A549 (cell line): ENCODE measurements at regions not wholly inside any gene's neighbourhood (a gene's known extent, or its start where the extent isn't known, plus 50 kb on each side); places are given as distances from the start of the nearest gene placed in this dataset.

ENCODE experiments used
- ATAC-seq, 2 experiments: fragments of 200-7000 bp in 1 of 2; fragments of >200 bp in 1 of 2; cut with Nextera tagmentation in 1 of 2; cut with Tn5 transposase in 1 of 2; 3 replicates each; pipeline versions ENCODE4 v1.8.0 to v1.9.1; 2018 to 2020; ENCODE audit warnings: mild to moderate bottlenecking in 1 of 2, moderate library complexity in 1 of 2
- CTCF ChIA-PET: fragments of 300-600 bp; sonication (Branson Sonifier 250); formaldehyde crosslinking; extraction: SDS; loops from one replicate; lab custom pipeline; 2021; ENCODE audit warnings: antibody characterized with exemption, inconsistent platforms; lab: Yijun Ruan, JAX
- POLR2A ChIA-PET: fragments of 350-600 bp; formaldehyde crosslinking; extraction: SDS; loops from one replicate; lab custom pipeline; 2021; ENCODE audit warnings: antibody characterized with exemption, inconsistent platforms; lab: Yijun Ruan, JAX
- DNase-seq, 2 experiments: peaks; one replicate each; pipeline versions ENCODE4 v3.0.0 to v3.0.0-alpha.2; 2011 to 2016; ENCODE audit warnings: low read depth in 1 of 2, low spot score in 1 of 2
- FAIRE-seq: peaks from 2 replicates; lab custom pipeline; 2011; peaks lifted over from hg19 to GRCh38; lab: Jason Lieb, UNC
- H3K27ac ChIP-seq, 2 experiments: fragments of >200 bp; sonication (Bioruptor Twin); formaldehyde crosslinking; 3 replicates each; pipeline ENCODE4 v1.5.1; 2016 to 2017
- H3K4me1 ChIP-seq: fragments of >200 bp; sonication (Bioruptor Twin); formaldehyde crosslinking; 3 replicates; pipeline ENCODE4 v1.6.1; 2016
- H3K4me2 ChIP-seq: fragments of >200 bp; sonication (Bioruptor Twin); formaldehyde crosslinking; 3 replicates; pipeline ENCODE4 v1.6.1; 2016
- H3K4me3 ChIP-seq: fragments of >200 bp; sonication (Bioruptor Twin); formaldehyde crosslinking; 3 replicates; pipeline ENCODE4 v1.5.1; 2016
- H3K9me3 ChIP-seq: fragments of >200 bp; sonication (Bioruptor Twin); formaldehyde crosslinking; 3 replicates; pipeline ENCODE4 v1.6.1; 2016
- BHLHE40 ChIP-seq: IDR thresholded peaks from 2 replicates; pipeline ENCODE4 v1.6.1; 2012; ENCODE audit warnings: low read depth, low read length, inconsistent platforms
- CBX2 ChIP-seq: fragments of 200-600 bp; sonication (generic); IDR thresholded peaks from 2 replicates; pipeline ENCODE4 v1.6.1; 2016; ENCODE audit warnings: low read depth, mild to moderate bottlenecking, borderline replicate concordance
- CBX8 ChIP-seq: fragments of 200-600 bp; sonication (generic); IDR thresholded peaks from 2 replicates; pipeline ENCODE4 v1.6.1; 2016
- CHD2 ChIP-seq: fragments of 150-350 bp; IDR thresholded peaks from 2 replicates; pipeline ENCODE4 v1.6.1; 2014; ENCODE audit warnings: low read length; ENCODE audit not compliant: partially characterized antibody
- CHD4 ChIP-seq: fragments of 200-600 bp; sonication (generic); IDR thresholded peaks from 2 replicates; pipeline ENCODE4 v1.6.1; 2016; ENCODE audit warnings: antibody characterized with exemption, mild to moderate bottlenecking, borderline replicate concordance
- CTCF ChIP-seq: fragments of >200 bp; sonication (Bioruptor Twin); formaldehyde crosslinking; IDR thresholded peaks from 3 replicates; pipeline ENCODE4 v1.5.1; 2016
- FOSB ChIP-seq: fragments of 250-450 bp; sonication (Bioruptor Pico); IDR thresholded peaks from 2 replicates; pipeline ENCODE4 v1.5.0; 2020; ENCODE audit warnings: mild to moderate bottlenecking, moderate library complexity
- GATA3 ChIP-seq: IDR thresholded peaks from 2 replicates; pipeline ENCODE4 v1.6.1; 2012; ENCODE audit warnings: borderline replicate concordance
- HES2 ChIP-seq: fragments of >200 bp; sonication (Bioruptor Twin); formaldehyde crosslinking; IDR thresholded peaks from 2 replicates; pipeline ENCODE4 v1.6.1; 2016
- HEYL ChIP-seq: fragments of 250-450 bp; sonication (Bioruptor Pico); IDR thresholded peaks from 2 replicates; pipeline ENCODE4 v1.8.0; 2021; ENCODE audit warnings: mild to moderate bottlenecking, moderate library complexity
- HMGXB4 ChIP-seq: fragments of 250-450 bp; sonication (Bioruptor Pico); IDR thresholded peaks from 2 replicates; pipeline ENCODE4 v1.5.0; 2021; ENCODE audit warnings: mild to moderate bottlenecking, moderate library complexity, borderline replicate concordance
- HOXA7 ChIP-seq: fragments of 250-450 bp; sonication (Bioruptor Pico); IDR thresholded peaks from 2 replicates; pipeline ENCODE4 v1.5.0; 2020; ENCODE audit warnings: mild to moderate bottlenecking, moderate library complexity
- HOXB13 ChIP-seq: fragments of 250-450 bp; sonication (Bioruptor Pico); IDR thresholded peaks from 2 replicates; pipeline ENCODE4 v1.5.0; 2020; ENCODE audit warnings: low read depth, mild to moderate bottlenecking, moderate library complexity
- JUN ChIP-seq, 2 experiments: fragments of >200 bp; sonication (Bioruptor Twin); formaldehyde crosslinking; IDR thresholded peaks; 2 replicates in 1 of 2; 3 replicates in 1 of 2; pipeline ENCODE4 v1.6.1; 2016 to 2017
- JUNB ChIP-seq: fragments of >200 bp; sonication (Bioruptor Twin); formaldehyde crosslinking; IDR thresholded peaks from 2 replicates; pipeline ENCODE4 v1.6.1; 2016
- KDM1A ChIP-seq: fragments of 200-600 bp; sonication (generic); IDR thresholded peaks from 2 replicates; pipeline ENCODE4 v1.6.1; 2016; ENCODE audit warnings: low read depth, mild to moderate bottlenecking
- KDM5A ChIP-seq: fragments of 200-600 bp; sonication (generic); IDR thresholded peaks from 2 replicates; pipeline ENCODE4 v1.6.1; 2016; ENCODE audit warnings: antibody characterized with exemption, mild to moderate bottlenecking
- MAFK ChIP-seq: fragments of 450-650 bp; IDR thresholded peaks from 2 replicates; pipeline ENCODE4 v1.6.1; 2014; ENCODE audit not compliant: partially characterized antibody
- MAX ChIP-seq: IDR thresholded peaks from 2 replicates; pipeline ENCODE4 v1.6.1; 2012
- NPAS2 ChIP-seq: fragments of 250-450 bp; sonication (Bioruptor Pico); IDR thresholded peaks from 2 replicates; pipeline ENCODE4 v1.8.0; 2022; ENCODE audit warnings: mild to moderate bottlenecking, moderate library complexity, borderline replicate concordance
- NR3C1 ChIP-seq: fragments of >200 bp; sonication (Bioruptor Twin); formaldehyde crosslinking; IDR thresholded peaks from 3 replicates; pipeline ENCODE4 v1.6.1; 2017
- PHF8 ChIP-seq: fragments of 200-600 bp; sonication (generic); IDR thresholded peaks from 2 replicates; pipeline ENCODE4 v1.6.1; 2016; ENCODE audit warnings: low read depth, mild to moderate bottlenecking, antibody characterized with exemption, moderate library complexity, borderline replicate concordance
- POLR2A ChIP-seq: IDR thresholded peaks from 2 replicates; pipeline ENCODE4 v1.6.1; 2012; ENCODE audit warnings: mild to moderate bottlenecking, low read length
- RAD21 ChIP-seq, 2 experiments: fragments of >200 bp in 1 of 2; sonication (Bioruptor Twin) in 1 of 2; formaldehyde crosslinking in 1 of 2; IDR thresholded peaks in 1 of 2; conservative IDR thresholded peaks in 1 of 2; 2 replicates in 1 of 2; 3 replicates in 1 of 2; pipeline ENCODE4 v1.6.1; 2012 to 2018; ENCODE audit warnings: inconsistent platforms in 1 of 2
- RNF2 ChIP-seq: fragments of 200-600 bp; sonication (generic); IDR thresholded peaks from 2 replicates; pipeline ENCODE4 v1.6.1; 2016; ENCODE audit warnings: low read depth, mild to moderate bottlenecking, antibody characterized with exemption, moderate library complexity, borderline replicate concordance
- ZC3H11A ChIP-seq: fragments of 450-650 bp; IDR thresholded peaks from 2 replicates; pipeline ENCODE4 v1.6.1; 2014; ENCODE audit warnings: antibody characterized with exemption, mild to moderate bottlenecking
- ZFP36 ChIP-seq: fragments of 450-650 bp; IDR thresholded peaks from 2 replicates; pipeline ENCODE4 v1.6.1; 2014; ENCODE audit warnings: borderline replicate concordance; ENCODE audit not compliant: partially characterized antibody
- ZNF302 ChIP-seq: fragments of 250-450 bp; sonication (Bioruptor Pico); IDR thresholded peaks from 2 replicates; pipeline ENCODE4 v1.9.0; 2021; ENCODE audit warnings: inconsistent platforms, mild to moderate bottlenecking, moderate library complexity
- WGBS: methylation state at CpG from one replicate; pipeline ENCODE4 v1.1.6; 2017; ENCODE audit errors: missing lambda C conversion rate; 5-methylcytosine and 5-hydroxymethylcytosine counted together

- WGBS: 81% methylated on average over 2 of the region's 2 CpGs
- ATAC-seq: no peak
- H3K4me2 ChIP-seq: no peak overlapping the region
- CTCF ChIA-PET: interaction anchor here (1.0 kb wide), 1 partner anchor 23 kb away, joined by 3 read pairs; no protein-coding TSS in a partner anchor
- no peak overlapping the region for H3K4me3 ChIP-seq
- no peaks in the 10 kb centered on the region for H3K9me3 ChIP-seq
- POLR2A ChIA-PET: no interaction called here
- H3K27ac ChIP-seq: no peak overlapping the region
- no peak for FAIRE-seq
- DNase-seq: no peak
- TF ChIP-seq HES2: no peak
- no peak for TF ChIP-seq POLR2A
- TF ChIP-seq KDM1A: no peak
- no peak for TF ChIP-seq MAX
- no peak for TF ChIP-seq JUN (IDR thresholded peaks at IDR 0.05)
- no peak for TF ChIP-seq RNF2
- TF ChIP-seq GATA3: no peak
- no peak for TF ChIP-seq ZFP36
- no peak for TF ChIP-seq CTCF
- no peaks in the 10 kb centered on the region for H3K4me1 ChIP-seq
These were observed 466.1 kb downstream of the GPAT3 start for GRCh38 chr4:84001876-84002569.

- ChIA-PET POLR2A (no interaction called here), CTCF (interaction anchor here (0.6 kb wide), 1 partner anchor 508 kb away, joined by 3 read pairs; no protein-coding TSS in a partner anchor)
- no peak overlapping the region for H3K4me2 ChIP-seq
- DNase-seq: no peak
- no peak overlapping the region for H3K4me3 ChIP-seq
- TF ChIP-seq HES2 (no peak), POLR2A (no peak), NR3C1 (no peak), CBX8 (no peak), ZC3H11A (no peak), HEYL (CRISPR knock-in tag) (no peak)
- H3K4me1 ChIP-seq: no peaks in the 10 kb centered on the region
- no peak for ATAC-seq
- no peak overlapping the region for H3K27ac ChIP-seq
- WGBS: 60% methylated on average over 3 of the region's 3 CpGs
- no peaks in the 10 kb centered on the region for H3K9me3 ChIP-seq
- FAIRE-seq: no peak
These were observed 460.3 kb downstream of the GPAT3 start for GRCh38 chr4:83996254-83996653.

- CTCF ChIA-PET: no interaction called here
- no peak for ATAC-seq
These were observed 457.9 kb downstream of the GPAT3 start for GRCh38 chr4:83993774-83994173.

More at GRCh38 chr4:83993774-83994173, 457.9 kb downstream of the GPAT3 start:
- TF ChIP-seq KDM5A (no peak), RNF2 (no peak), POLR2A (no peak), CHD2 (no peak), HOXB13 (no peak), KDM1A (no peak), RAD21 (conservative IDR thresholded peaks at IDR 0.05 in 1 of 2, IDR thresholded peaks at IDR 0.05 in 1 of 2) (no peak), CBX2 (no peak), ZFP36 (no peak), PHF8 (no peak), BHLHE40 (no peak), HMGXB4 (CRISPR knock-in tag) (no peak), JUN (IDR thresholded peaks at IDR 0.05) (no peak), ZNF302 (CRISPR knock-in tag) (no peak), MAFK (no peak), NPAS2 (CRISPR knock-in tag) (no peak), CHD4 (no peak), HOXA7 (no peak), FOSB (CRISPR knock-in tag) (no peak), JUNB (no peak)
- FAIRE-seq (no peak), DNase-seq (peak in 1 of 2 experiments; percentile 2)
- POLR2A ChIA-PET: no interaction called here
- Histone ChIP-seq H3K4me2 (no peak overlapping the region), H3K27ac (no peak overlapping the region), H3K9me3 (peaks cover 4% of the 10 kb centered on the region; the same call in 1 of the 3 replicates), H3K4me1 (no peaks in the 10 kb centered on the region), H3K4me3 (no peak overlapping the region)
- 70% methylated on average over 7 of the region's 7 CpGs for whole genome bisulfite sequencing
